NCI-H187 (cell line): ENCODE measurements at regions not wholly inside any gene's neighbourhood (a gene's known extent, or its start where the extent isn't known, plus 50 kb on each side); places are given as distances from the start of the nearest gene placed in this dataset.

Experiments
- DNase-seq, 2 experiments: peaks; one replicate each; lab custom pipeline; 2025; lab: John Stamatoyannopoulos, UW

- DNase-seq, result no peak
These were observed 81.2 kb upstream of the APC start for GRCh38 chr5:112656451-112656850.

- no peak for DNase-seq
These were observed 79.9 kb upstream of the APC start for GRCh38 chr5:112657804-112658203.

- no peak for DNase-seq
These were observed 77.3 kb upstream of the APC start for GRCh38 chr5:112660359-112660758.

GRCh38 chr5:112663146-112663545 lies 74.5 kb upstream of the APC start:
- DNase-seq, result no peak

GRCh38 chr5:112668016-112668415 lies 69.7 kb upstream of the APC start:
- DNase-seq, result no peak

- no peak for DNase-seq
These were observed 68.8 kb upstream of the APC start for GRCh38 chr5:112668911-112669310.

- DNase-seq, result no peak
These were observed 68.2 kb upstream of the APC start for GRCh38 chr5:112669328-112669963.

- no peak for DNase-seq
These were observed 66.0 kb upstream of the APC start for GRCh38 chr5:112671687-112672086.

GRCh38 chr5:112681481-112681908 lies 56.2 kb upstream of the APC start:
- DNase-seq, result no peak

GRCh38 chr5:112682621-112683061 lies 55.0 kb upstream of the APC start:
- no peak for DNase-seq

GRCh38 chr5:112684121-112684520 lies 53.6 kb upstream of the APC start:
- no peak for DNase-seq

GRCh38 chr5:112684737-112685136 lies 52.9 kb upstream of the APC start:
- no peak for DNase-seq

GRCh38 chr5:112685386-112685785 lies 52.3 kb upstream of the APC start:
- DNase-seq, result no peak

GRCh38 chr5:112685931-112686330 lies 51.8 kb upstream of the APC start:
- no peak for DNase-seq

- DNase-seq, result no peak
These were observed 51.0 kb upstream of the APC start for GRCh38 chr5:112686675-112687074.

GRCh38 chr5:112687306-112687705 lies 50.4 kb upstream of the APC start:
- no peak for DNase-seq
